ENCODE measurements at regions not wholly inside any gene's neighbourhood (a gene's known extent, or its start where the extent isn't known, plus 50 kb on each side); places are given as distances from the start of the nearest gene placed in this dataset.
A peak's percentile ranks its signal among the peaks of the same experiment; 100 is the strongest.
"Not testable (repeated sequence)": the region's sequence is repeated elsewhere in the genome, so short reads cannot be mapped to it uniquely, and the experiment has no call there.

DNA sequence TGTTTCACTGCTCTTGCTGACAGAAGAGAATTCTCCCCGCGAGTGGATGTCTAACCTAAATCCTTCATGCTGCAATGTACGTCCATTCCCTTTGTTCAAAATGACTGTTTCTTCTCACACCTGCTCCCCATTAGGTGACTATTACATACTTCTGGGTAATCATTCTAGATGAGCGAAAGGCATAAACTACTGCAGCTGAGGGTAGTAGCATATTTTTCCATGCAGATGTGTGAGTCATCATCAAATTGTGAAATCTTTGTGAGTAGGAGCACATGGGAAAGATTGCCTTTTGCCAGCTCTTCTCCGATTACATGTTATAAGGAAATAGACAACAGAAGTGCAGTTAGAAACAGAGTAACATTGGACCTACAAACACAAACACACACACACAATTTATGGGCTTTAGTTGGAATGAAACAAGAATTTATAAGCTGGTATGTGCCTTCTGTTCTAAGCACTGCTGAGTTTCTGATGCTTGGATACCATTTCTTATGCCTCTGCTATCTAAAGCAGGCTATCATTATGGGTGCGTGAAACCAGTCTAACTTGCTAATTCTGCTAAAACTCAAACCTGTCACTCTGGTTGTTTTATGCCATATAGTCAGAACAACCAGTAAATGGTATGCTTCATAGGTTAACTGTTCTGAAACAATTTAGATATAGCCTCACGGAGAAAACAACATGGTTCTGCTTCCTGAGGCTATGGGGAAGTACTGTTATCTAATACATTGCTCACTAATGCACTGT lies 346.9 kb upstream of the PSMD7 start:
- Histone ChIP-seq H3K9ac (no peak overlapping the region), H3K4me1 (ENCODE audit: control insufficient read depth in 1 of 2, insufficient read depth in 2 of 2, low read depth in 1 of 2, low read length in 1 of 2) (no peaks in the 10 kb centered on the region; a peak in 1 of 4 replicates), H3K79me2 (ENCODE audit: insufficient read depth) (no peaks in the 10 kb centered on the region), H3K9me3 (no peaks in the 10 kb centered on the region), H3K4me3 (ENCODE audit: low read depth in 2 of 2, low read length in 1 of 2) (no peak overlapping the region), H3K27me3 (ENCODE audit: insufficient read depth) (no peaks in the 10 kb centered on the region), H4K20me1 (ENCODE audit: insufficient read depth) (no peaks in the 10 kb centered on the region), H3K27ac (ENCODE audit: low read depth in 2 of 2, low read length in 1 of 2) (no peak overlapping the region), H3F3A (replicated peaks; ENCODE audit: insufficient read depth) (no peaks in the 10 kb centered on the region), H3K36me3 (replicated peaks in 1 of 2; ENCODE audit: control insufficient read depth in 1 of 2, insufficient read depth in 2 of 2, low read length in 1 of 2) (no peaks in the 10 kb centered on the region), H3K4me2 (no peak overlapping the region), H3K9me2 (no peaks in the 10 kb centered on the region), H2AFZ (ENCODE audit: low read depth) (no peak overlapping the region)
- TF ChIP-seq SMC3 (IDR thresholded peaks at IDR 0.05; ENCODE audit: low read depth, low read length) (no peak), TCF12 (IDR thresholded peaks at IDR 0.05) (0 out of 2 replicates have a peak, but pooled peaks have one; percentile 10)
- ChIA-PET POLR2A (no interaction called here), CTCF (interaction anchor here (1.1 kb wide), 1 partner anchor 20 kb away, joined by 3 read pairs; no protein-coding TSS in a partner anchor)
- no peak for DNase-seq
- 51% methylated on average over 7 of the region's 7 CpGs for WGBS (ENCODE audit: low lambda C conversion rate)

DNA sequence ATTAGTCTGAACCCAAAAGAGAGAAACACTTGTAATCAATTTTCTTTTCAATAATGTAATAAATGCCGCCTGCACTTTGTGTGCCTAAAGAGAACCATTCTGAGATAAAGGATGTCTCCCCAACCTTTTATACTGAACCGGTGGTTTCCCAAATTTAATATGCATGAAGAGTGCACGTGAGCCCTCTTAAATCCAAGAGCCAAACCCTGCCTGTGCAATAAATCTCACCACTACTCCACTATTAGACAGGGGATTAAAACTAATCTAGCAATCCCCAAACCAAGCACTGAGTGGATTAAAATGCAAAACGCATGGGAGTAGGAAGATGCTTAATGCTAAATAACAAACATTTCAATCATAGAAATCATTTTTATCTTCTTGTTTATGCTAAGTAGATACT lies 351.0 kb upstream of the PSMD7 start:
- CTCF ChIA-PET = interaction anchor here (1.0 kb wide), 1 partner anchor 11 kb away, joined by 3 read pairs; no protein-coding TSS in a partner anchor

DNA sequence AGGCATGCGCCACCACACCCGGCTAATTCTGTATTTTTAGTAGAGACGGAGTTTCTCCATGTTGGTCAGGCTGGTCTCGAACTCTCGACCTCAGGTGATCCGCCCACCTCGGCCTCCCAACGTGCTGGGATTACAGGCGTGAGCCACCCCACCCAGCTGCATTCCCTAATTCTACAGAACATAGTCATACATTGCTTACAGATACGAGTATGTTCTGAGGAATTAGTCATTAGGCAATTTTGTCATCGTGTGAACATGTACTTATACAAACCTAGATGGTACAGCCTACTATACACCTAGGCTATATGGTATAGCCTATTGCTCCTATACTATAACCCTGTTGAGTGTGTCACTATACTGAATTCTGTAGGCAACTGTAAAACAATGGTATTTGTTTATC lies 353.4 kb upstream of the PSMD7 start:
- H3K4me3 ChIP-seq (ENCODE audit: low read depth in 2 of 2, low read length in 1 of 2); H3K36me3 ChIP-seq (replicated peaks in 1 of 2; ENCODE audit: control insufficient read depth in 1 of 2, insufficient read depth in 2 of 2, low read length in 1 of 2): not testable (repeated sequence)
- 62% methylated on average over 11 of the region's 11 CpGs for WGBS (ENCODE audit: low lambda C conversion rate)

More for the DNA sequence above, 351.0 kb upstream of the PSMD7 start:
- H3K9ac ChIP-seq = no peak overlapping the region
- no peak overlapping the region for H3K27ac ChIP-seq (ENCODE audit: low read depth in 2 of 2, low read length in 1 of 2)
- no peak for TF ChIP-seq RXRA (IDR thresholded peaks at IDR 0.05; ENCODE audit: borderline replicate concordance, low read depth)
- TF ChIP-seq GABPA (IDR thresholded peaks at IDR 0.05; ENCODE audit: low read depth) = no peak
- TF ChIP-seq, protein P1, sequence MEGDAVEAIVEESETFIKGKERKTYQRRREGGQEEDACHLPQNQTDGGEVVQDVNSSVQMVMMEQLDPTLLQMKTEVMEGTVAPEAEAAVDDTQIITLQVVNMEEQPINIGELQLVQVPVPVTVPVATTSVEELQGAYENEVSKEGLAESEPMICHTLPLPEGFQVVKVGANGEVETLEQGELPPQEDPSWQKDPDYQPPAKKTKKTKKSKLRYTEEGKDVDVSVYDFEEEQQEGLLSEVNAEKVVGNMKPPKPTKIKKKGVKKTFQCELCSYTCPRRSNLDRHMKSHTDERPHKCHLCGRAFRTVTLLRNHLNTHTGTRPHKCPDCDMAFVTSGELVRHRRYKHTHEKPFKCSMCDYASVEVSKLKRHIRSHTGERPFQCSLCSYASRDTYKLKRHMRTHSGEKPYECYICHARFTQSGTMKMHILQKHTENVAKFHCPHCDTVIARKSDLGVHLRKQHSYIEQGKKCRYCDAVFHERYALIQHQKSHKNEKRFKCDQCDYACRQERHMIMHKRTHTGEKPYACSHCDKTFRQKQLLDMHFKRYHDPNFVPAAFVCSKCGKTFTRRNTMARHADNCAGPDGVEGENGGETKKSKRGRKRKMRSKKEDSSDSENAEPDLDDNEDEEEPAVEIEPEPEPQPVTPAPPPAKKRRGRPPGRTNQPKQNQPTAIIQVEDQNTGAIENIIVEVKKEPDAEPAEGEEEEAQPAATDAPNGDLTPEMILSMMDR (IDR thresholded peaks at IDR 0.05) = no peak
- TF ChIP-seq, protein P2, sequence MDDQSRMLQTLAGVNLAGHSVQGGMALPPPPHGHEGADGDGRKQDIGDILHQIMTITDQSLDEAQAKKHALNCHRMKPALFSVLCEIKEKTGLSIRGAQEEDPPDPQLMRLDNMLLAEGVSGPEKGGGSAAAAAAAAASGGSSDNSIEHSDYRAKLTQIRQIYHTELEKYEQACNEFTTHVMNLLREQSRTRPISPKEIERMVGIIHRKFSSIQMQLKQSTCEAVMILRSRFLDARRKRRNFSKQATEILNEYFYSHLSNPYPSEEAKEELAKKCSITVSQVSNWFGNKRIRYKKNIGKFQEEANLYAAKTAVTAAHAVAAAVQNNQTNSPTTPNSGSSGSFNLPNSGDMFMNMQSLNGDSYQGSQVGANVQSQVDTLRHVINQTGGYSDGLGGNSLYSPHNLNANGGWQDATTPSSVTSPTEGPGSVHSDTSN (IDR thresholded peaks at IDR 0.05) = no peak
- no peak for TF ChIP-seq ELF1 (IDR thresholded peaks at IDR 0.05)
- TF ChIP-seq FOSL2 (IDR thresholded peaks at IDR 0.05; ENCODE audit: borderline replicate concordance, low read depth) = no peak
- TF ChIP-seq MEF2A (IDR thresholded peaks at IDR 0.05; ENCODE audit: borderline replicate concordance, low read depth) = no peak
- TF ChIP-seq MXI1 (IDR thresholded peaks at IDR 0.05; ENCODE audit: low read depth, low read length) = no peak
- no peak for TF ChIP-seq RCOR1 (IDR thresholded peaks at IDR 0.05; ENCODE audit: low read length)
- TF ChIP-seq NRF1 (IDR thresholded peaks at IDR 0.05; ENCODE audit: low read depth, low read length) = no peak
- TF ChIP-seq POLR2AphosphoS5 (IDR thresholded peaks at IDR 0.05; ENCODE audit: low read depth, low read length) = no peak
- no peak for TF ChIP-seq CHD2 (IDR thresholded peaks at IDR 0.05; ENCODE audit: low read length, partially characterized antibody)
- TF ChIP-seq, protein P3, sequence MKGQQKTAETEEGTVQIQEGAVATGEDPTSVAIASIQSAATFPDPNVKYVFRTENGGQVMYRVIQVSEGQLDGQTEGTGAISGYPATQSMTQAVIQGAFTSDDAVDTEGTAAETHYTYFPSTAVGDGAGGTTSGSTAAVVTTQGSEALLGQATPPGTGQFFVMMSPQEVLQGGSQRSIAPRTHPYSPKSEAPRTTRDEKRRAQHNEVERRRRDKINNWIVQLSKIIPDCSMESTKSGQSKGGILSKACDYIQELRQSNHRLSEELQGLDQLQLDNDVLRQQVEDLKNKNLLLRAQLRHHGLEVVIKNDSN (IDR thresholded peaks at IDR 0.05; ENCODE audit: borderline replicate concordance, low read depth) = no peak
- TF ChIP-seq GATA2 (CRISPR knock-in tag; IDR thresholded peaks at IDR 0.05) = no peak
- H3K4me2 ChIP-seq = no peak overlapping the region
- POLR2A ChIA-PET = no interaction called here
- H3K4me1 ChIP-seq (ENCODE audit: control insufficient read depth in 1 of 2, insufficient read depth in 2 of 2, low read depth in 1 of 2, low read length in 1 of 2) = no peaks in the 10 kb centered on the region
- no peaks in the 10 kb centered on the region for H3F3A ChIP-seq (replicated peaks; ENCODE audit: insufficient read depth)
- DNase-seq = no peak
- H3K79me2 ChIP-seq (ENCODE audit: insufficient read depth) = no peaks in the 10 kb centered on the region
- no peak overlapping the region for H2AFZ ChIP-seq (ENCODE audit: low read depth)
- H3K4me3 ChIP-seq (ENCODE audit: low read depth in 2 of 2, low read length in 1 of 2) = no peak overlapping the region
- no peaks in the 10 kb centered on the region for H3K36me3 ChIP-seq (replicated peaks in 1 of 2; ENCODE audit: control insufficient read depth in 1 of 2, insufficient read depth in 2 of 2, low read length in 1 of 2)
- H3K9me3 ChIP-seq = no peaks in the 10 kb centered on the region
- WGBS (ENCODE audit: low lambda C conversion rate) = 40% methylated on average over 4 of the region's 4 CpGs
- H4K20me1 ChIP-seq (ENCODE audit: insufficient read depth) = no peaks in the 10 kb centered on the region
- no peaks in the 10 kb centered on the region for H3K9me2 ChIP-seq
- no peaks in the 10 kb centered on the region for H3K27me3 ChIP-seq (ENCODE audit: insufficient read depth)

More for the DNA sequence above, 353.4 kb upstream of the PSMD7 start:
- H3K9me2 ChIP-seq; H3K4me1 ChIP-seq (ENCODE audit: control insufficient read depth in 1 of 2, insufficient read depth in 2 of 2, low read depth in 1 of 2, low read length in 1 of 2); H3K9ac ChIP-seq; H3K27me3 ChIP-seq (ENCODE audit: insufficient read depth); H4K20me1 ChIP-seq (ENCODE audit: insufficient read depth); H3F3A ChIP-seq (replicated peaks; ENCODE audit: insufficient read depth); H3K4me2 ChIP-seq; H2AFZ ChIP-seq (ENCODE audit: low read depth); POLR2A ChIA-PET; H3K79me2 ChIP-seq (ENCODE audit: insufficient read depth); H3K27ac ChIP-seq (ENCODE audit: low read depth in 2 of 2, low read length in 1 of 2); H3K9me3 ChIP-seq; DNase-seq: not testable (repeated sequence)
- CTCF ChIA-PET = interaction anchor here (0.8 to 1.0 kb wide), 2 partner anchors 13 to 25 kb away, joined by 3 to 6 read pairs; no protein-coding TSS in a partner anchor

All from SK-N-SH (cell line).